ENCODE measurements at regions not wholly inside any gene's neighbourhood (a gene's known extent, or its start where the extent isn't known, plus 50 kb on each side); places are given as distances from the start of the nearest gene placed in this dataset.

- no peak for DNase-seq
Measured at GRCh38 chr12:102781117-102781516, 135.9 kb downstream of the PAH start.

- no peak for DNase-seq
Measured at GRCh38 chr12:102776041-102776440, 141.0 kb downstream of the PAH start.

- no peak for DNase-seq
Measured at GRCh38 chr12:102769323-102769916, 147.6 kb downstream of the PAH start.

GRCh38 chr12:102766961-102767360 lies 150.1 kb downstream of the PAH start:
- no peak for DNase-seq

- no peak for DNase-seq
Measured at GRCh38 chr12:102765736-102766135, 151.3 kb downstream of the PAH start.

- no peak for DNase-seq
Measured at GRCh38 chr12:102763471-102763870, 153.6 kb downstream of the PAH start.

- DNase-seq = no peak
Measured at GRCh38 chr12:102763061-102763460, 154.0 kb downstream of the PAH start.

- no peak for DNase-seq
Measured at GRCh38 chr12:102760322-102760721, 156.7 kb downstream of the PAH start.

- no peak for DNase-seq
Measured at GRCh38 chr12:102759466-102759865, 157.6 kb downstream of the PAH start.

GRCh38 chr12:102757882-102758226 lies 159.2 kb downstream of the PAH start:
- DNase-seq = no peak

GRCh38 chr12:102757154-102757881 lies 159.7 kb downstream of the PAH start:
- DNase-seq = no peak

GRCh38 chr12:102756530-102756929 lies 160.5 kb downstream of the PAH start:
- DNase-seq = no peak

- DNase-seq = no peak
Measured at GRCh38 chr12:102755266-102755665, 161.8 kb downstream of the PAH start.

- no peak for DNase-seq
Measured at GRCh38 chr12:102753802-102754201, 163.2 kb downstream of the PAH start.

GRCh38 chr12:102748704-102749103 lies 168.3 kb downstream of the PAH start:
- DNase-seq = no peak

- no peak for DNase-seq
Measured at GRCh38 chr12:102746963-102747362, 170.1 kb downstream of the PAH start.

- no peak for DNase-seq
Measured at GRCh38 chr12:102745971-102746600, 171.0 kb downstream of the PAH start.

GRCh38 chr12:102741196-102741595 lies 175.8 kb downstream of the PAH start:
- DNase-seq = no peak

- no peak for DNase-seq
Measured at GRCh38 chr12:102740141-102740955, 176.7 kb downstream of the PAH start.

GRCh38 chr12:102736328-102736727 lies 180.7 kb downstream of the PAH start:
- DNase-seq = no peak

- DNase-seq = no peak
Measured at GRCh38 chr12:102735104-102735503, 181.9 kb downstream of the PAH start.

GRCh38 chr12:102730996-102731395 lies 186.0 kb downstream of the PAH start:
- no peak for DNase-seq

- DNase-seq = no peak
Measured at GRCh38 chr12:102728506-102729242, 188.4 kb downstream of the PAH start.

Data from CD4-positive, alpha-beta T cell treated with Interferon gamma for 1 hour (primary cell).